Activated CD4-positive, alpha-beta T cell treated with anti-CD3 and anti-CD28 coated beads, Interleukin-2, amount 50 U/mL, for 24 hours (primary cell): ENCODE measurements at regions not wholly inside any gene's neighbourhood (a gene's known extent, or its start where the extent isn't known, plus 50 kb on each side); places are given as distances from the start of the nearest gene placed in this dataset.
"Not testable (repeated sequence)": the region's sequence is repeated elsewhere in the genome, so short reads cannot be mapped to it uniquely, and the experiment has no call there.

ENCODE experiments used
- DNase-seq, 2 donors: peaks; one replicate each; pipeline ENCODE4 v3.0.0-alpha.2; 2020; ENCODE audit warnings: low read depth in 1 of 2, low spot score in 1 of 2

DNA sequence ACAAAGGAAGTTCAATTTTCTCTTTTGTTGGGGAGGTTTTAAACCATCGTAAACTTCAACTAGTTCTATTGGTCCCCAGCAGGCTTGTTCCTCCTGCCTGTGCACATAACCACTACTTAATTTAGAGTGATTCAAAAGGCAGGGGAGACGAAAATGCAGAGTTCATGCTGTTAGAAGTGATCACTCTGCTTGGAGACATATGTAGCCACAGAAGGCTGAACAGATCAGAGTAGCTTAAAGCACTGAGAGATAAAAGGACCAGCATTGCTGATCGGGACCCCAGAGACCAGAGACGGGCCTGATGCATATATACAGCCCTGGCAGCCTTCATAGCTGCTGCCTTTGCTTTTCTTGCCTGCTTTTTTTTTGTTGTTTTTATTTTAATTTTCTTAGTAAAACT, 662.0 kb upstream of the CPEB2 start:
- DNase-seq = no peak

DNA sequence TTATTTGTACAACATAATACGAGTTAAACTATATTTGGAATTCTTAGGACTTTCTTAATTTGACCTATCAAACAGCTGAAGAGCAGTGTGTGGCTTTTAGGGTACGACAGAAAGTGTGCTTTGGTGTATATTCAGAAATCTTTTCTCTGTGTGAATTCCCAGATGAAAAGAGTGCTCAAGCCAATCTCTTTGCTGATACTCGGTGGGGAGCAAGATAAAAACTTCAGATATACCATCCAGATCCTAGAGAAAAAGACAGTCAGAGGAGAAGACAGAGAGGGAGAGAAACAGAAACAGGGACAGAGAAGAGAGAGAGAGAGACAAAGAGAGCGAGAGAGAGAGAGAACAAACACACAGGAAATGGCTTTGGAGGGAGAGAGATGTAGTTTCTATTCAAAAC, 658.3 kb upstream of the CPEB2 start:
- DNase-seq = no peak

DNA sequence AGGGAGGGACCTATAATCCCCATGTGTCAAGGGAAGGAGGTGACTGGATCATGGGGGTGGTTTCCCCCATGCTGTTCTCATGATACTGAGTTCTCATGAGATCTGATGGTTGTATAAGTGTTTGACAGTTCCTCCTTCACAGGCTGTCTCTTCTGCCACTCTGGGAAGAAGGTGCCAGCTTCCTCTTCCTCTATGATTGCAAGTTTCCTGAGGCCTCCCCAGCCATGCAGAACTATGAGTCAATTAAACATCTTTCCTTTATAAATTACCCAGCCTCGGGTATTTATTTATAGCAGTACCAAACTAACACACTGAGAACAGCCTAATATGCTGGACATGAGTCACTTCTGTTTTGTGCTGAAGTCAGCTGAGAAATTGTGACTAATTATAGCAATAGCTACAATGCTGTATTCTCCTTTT, 656.9 kb upstream of the CPEB2 start:
- DNase-seq = no peak

DNA sequence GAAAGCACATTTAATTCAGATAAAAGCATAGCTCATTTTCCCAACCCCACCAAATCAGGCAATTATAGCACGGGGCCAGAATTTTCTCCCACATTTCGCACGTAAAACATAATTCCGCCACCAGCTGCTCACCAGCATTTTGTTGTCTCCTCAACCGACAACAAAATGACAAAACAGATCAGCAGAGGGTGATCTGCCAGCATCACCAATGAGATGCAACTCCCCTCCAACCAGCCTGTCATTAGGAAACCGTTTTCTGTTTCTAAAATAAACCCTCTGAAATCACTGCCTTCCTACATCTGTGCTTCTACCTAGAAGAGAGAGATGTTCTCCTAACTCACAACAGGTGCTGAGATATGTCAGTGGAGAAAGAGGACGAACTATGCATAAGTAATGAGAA, 654.8 kb upstream of the CPEB2 start:
- DNase-seq = no peak

DNA sequence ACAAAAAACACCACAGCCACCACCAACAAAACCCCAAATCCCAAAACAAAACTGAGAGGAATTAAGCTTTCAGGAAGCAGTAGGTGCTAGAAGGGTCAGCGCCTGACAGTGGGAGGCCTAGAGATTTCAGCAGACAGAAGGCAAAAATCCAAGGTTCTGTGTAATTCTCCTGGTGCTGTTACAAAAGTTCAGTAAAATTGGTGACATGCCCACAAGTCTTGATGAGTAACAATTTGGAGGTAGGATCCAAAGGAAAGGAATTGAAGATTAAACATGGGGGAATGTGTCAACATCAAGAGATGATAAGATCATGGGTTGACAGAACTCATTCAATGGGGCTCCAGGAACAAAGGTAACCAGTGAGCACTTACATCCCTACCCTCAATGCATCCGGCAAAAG, 653.8 kb upstream of the CPEB2 start:
- no peak for DNase-seq

DNA sequence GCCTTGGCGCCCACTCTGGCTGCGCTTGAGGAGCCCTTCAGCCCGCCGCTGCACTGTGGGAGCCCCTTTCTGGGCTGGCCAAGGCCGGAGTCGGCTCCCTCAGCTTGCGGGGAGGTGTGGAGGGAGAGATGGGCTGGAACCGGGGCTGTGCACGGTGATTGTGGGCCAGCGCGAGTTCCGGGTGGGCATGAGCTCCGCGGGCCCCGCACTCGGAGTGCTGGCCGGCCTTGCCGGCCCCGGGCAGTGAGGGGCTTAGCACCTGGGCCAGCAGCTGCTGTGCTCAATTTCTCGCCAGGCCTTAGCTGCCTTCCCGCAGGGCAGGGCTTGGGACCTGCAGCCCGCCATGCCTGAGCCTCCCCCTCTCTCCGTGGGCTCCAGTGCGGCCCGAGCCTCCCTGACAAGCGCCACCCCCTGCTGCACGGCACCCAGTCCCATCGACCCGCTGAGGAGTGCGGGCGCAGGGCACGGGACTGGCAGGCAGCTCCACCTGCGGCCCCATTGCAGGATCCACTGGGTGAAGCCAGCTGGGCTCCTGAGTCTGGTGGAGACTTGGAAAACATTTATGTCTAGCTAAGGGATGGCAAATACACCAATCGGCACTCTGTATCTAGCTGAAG, 643.6 kb upstream of the CPEB2 start:
- DNase-seq = not testable (repeated sequence)

DNA sequence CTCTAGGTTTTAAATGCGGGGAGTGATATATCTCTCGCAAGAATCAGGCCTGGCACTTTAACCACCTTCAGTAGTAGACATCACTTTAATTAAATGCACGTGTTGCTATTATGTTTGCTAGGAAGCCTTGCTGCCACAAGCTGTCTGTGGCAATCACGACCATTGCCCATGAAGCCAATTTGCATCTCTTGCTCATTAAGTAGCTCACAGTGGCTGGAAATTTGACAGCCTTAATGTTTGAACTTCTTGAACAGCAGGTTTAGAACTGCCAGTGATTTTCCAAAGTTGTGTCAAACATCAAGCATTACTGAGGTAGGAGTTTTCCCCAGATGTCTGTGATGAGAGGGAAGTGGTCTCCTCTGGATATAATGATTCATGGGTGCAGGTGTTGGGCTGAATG, 642.3 kb upstream of the CPEB2 start:
- DNase-seq = no peak

DNA sequence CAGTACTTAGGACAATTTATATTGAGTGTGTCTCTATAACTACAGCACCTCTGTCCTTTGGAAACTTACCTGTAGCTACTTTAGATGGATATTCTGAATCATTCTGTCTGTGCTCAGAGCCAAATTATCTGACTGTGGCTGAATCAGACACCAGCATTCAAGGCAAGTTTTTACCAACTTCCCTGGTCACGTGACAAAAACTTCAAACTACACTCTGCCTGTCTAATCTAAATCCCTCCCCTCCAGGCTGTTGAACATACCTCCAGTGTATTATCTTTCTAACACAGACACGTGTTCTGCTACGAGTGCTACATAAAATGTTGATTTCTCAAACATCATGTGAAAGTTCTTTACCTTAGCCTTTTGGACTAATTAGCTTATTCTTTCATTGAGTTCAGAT, 641.2 kb upstream of the CPEB2 start:
- DNase-seq = no peak

DNA sequence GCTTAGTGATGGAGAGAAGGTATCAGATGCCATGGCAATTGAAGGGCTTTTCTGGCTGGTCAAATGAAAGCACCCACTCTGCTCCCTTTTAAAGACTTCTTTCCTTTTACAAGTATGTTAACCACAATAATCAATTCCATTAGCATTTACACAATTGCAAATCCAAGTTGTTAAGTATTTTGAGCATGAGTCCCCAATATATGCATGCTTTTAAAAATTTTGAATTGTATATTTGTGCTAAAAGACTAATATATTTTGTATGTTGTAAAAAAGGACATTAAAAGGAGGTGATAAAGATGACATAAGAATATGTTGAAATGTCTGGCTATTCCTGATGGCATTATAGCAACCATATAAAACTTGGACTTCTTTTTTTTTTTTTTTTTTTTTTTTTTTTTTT, 639.9 kb upstream of the CPEB2 start:
- no peak for DNase-seq

DNA sequence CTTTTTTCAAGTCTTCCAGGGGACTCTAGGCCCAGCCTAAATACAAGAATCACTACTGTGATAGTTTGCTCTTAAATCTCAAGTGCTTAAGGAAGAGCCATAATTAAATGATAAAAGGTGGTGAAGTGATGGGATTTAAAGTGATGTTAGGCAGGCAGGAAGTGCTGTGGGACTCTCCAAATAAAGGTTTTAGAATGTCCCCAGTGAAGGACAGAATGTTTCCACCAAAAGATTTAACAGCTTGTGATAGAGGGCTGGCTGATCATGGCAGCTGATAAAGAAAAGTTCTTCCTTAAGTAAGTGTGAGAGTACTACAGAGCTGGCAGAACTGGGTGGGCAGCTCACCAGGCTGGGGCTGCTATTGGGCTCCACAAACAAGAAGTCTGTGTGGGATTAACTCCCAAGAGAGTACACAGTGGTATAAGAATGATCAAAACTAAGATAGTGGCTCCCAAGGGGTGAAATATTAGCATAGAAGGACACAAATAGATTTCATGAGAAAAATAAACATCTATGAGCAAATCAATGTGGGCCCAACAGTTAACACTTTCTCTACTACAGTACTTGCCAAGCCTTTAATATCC, 637.2 kb upstream of the CPEB2 start:
- no peak for DNase-seq

DNA sequence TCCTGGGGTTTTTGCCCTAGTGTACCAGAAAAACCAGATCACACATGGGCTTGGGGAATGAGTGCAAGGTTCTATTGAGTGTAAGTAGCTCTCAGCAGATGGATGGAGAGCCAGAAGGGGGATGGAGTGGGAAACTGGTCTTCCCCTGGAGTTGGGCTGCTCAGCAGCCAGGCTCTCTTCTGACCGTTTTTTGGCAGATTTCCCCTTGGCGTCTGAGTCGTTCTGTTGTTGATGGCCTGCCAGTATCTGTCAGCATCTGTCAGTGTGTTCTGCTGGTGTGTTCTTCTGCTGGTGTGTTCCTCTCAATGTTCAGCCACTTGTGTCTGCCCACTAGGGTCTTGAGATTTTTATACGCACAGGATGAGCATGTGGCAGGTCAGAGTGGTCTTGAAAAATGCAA, 633.9 kb upstream of the CPEB2 start:
- DNase-seq = no peak

DNA sequence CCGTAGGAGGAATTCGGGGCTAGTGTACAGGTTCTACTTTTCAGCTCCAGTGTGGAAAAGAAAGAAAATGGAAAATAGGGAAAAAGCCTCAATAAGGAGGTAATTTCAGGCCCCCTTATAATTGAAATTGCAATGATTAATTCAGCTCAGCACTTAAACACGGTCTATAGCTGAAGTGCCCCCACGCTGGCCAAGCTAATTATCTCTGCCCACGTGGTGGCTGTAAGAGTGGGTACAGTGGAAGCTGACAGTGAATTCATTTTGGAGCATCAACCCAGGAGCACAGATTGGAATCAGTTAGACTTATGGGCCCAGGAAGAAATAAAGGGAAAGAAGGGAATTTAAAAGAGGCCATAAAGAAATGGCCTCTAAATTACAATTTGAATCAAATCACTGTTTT, 631.1 kb upstream of the CPEB2 start:
- no peak for DNase-seq

DNA sequence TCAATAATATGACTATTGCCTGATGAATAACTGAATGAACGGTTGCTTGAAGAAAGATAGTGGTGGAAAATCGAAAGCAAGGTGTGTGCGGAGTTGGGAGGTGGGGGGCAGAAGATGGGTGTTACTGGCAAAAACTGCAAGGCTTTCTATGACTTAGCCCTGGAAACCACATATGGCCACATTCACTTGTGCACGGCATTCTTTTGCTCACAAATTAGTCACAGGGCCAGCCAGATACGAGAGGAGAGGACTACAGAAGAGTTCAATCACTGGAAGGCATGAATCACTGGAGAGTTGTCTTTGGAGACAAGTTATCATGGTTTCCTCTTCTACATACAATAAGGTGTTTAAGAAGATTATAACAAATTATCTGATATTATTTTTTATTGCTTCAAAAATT, 626.5 kb upstream of the CPEB2 start:
- no peak for DNase-seq

DNA sequence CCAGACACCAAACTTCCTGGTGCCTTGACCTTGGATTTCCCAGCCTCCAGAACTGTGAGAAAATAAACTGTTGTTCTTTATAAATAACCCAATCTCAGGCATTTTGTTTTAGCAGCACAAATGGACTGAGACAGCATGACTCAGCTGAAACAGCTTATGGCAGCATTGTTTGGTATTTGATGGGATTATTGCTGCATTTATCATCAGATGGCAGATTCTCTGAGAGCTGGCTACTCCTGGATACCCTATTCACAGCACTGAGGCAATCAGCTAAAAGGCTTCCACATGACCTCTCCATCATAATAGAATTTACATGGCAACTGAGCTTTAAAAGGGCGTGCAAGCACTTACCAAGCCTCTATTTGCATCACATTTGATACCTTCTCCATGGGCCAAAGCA, 623.1 kb upstream of the CPEB2 start:
- no peak for DNase-seq

DNA sequence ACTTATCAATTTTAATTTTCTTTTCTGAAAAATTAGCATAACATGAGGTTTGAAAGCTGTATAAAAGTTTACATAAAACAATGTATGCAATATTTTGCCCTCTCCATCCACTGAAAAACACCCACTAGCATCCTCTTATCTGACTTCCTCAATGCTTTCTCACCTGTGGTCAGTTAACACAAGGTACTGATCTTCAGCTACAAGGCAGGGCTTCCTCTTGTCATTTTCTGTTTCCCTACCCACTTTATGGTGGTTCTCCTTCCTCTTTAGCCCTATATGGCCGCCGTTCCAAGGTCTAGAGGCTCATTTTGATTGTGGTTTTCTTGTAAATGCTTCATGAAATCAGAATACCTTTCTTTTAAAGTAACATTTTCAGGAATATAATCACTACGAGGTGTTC, 618.6 kb upstream of the CPEB2 start:
- DNase-seq = no peak

DNA sequence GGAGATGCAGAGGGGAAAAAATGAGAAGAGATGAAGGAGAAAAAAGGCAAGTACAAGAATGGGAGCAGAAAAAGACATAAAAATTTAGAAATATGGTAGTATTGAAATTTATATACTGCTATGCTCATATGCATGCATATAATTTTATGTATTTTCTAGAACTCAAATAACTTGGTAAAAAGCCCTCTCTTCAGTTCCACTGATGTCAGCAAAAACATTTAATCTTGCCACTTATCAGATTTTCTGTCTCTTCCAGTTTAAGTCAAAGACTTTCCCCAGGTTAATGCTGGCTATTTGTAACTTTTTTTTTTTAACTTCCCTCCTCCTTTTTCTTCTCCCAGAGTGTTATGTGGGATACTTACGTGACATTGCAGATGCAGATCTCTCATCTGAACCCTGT, 617.5 kb upstream of the CPEB2 start:
- DNase-seq = no peak

DNA sequence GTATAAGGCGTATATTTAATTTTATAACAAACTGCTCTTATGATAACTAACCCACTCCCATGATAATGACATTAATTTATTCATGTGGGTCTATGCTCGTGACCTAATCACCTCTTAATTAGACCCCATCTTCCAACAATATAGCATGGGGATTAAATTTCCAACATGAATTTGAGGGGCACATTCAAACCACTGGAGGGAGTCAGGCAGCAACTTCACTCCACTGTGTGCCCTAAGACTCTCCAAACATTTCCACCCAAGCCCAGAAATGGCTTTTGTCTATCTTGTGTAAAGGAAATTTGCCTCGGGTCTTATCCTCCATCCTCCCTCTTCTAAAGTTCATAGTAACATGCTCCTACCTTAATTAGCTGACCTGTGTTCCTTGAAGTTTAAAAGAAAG, 616.1 kb upstream of the CPEB2 start:
- DNase-seq = no peak

DNA sequence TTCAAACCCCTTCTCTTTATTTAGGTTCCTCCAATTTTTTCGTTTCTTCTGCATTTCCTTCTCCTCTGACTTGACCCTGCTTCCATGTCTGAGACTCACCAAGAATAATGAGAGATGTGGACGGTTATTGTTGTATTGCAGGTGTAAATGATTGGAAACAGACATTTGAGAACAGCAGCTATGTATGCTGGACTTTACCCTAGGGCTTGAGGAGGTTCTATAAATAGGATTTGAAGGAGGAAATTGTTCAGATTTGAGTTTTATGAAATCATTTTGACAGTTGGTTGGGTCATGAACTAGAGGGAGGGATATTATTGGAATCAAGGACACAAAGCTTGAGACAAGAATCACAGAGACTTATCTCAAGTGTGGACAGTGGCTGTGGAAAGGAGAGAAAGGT, 614.6 kb upstream of the CPEB2 start:
- DNase-seq = no peak

DNA sequence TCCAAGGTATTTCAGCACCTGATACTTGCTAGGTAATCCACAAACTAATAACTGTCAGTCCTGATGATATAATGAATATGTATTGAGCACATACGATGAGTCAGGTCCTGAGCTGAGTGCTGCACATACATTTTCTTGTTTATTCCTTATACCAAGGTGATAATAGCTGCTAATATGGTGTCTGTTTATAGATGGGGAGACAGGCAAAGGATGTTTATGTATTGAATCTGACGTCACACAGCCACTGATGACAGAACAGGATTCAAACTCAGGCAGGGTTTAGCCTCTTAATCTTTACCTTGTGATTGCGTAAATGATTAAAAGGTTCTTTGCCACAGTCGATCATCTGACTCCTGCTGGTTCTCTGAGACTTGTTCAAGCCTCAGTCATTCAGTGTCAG, 609.9 kb upstream of the CPEB2 start:
- DNase-seq = no peak

DNA sequence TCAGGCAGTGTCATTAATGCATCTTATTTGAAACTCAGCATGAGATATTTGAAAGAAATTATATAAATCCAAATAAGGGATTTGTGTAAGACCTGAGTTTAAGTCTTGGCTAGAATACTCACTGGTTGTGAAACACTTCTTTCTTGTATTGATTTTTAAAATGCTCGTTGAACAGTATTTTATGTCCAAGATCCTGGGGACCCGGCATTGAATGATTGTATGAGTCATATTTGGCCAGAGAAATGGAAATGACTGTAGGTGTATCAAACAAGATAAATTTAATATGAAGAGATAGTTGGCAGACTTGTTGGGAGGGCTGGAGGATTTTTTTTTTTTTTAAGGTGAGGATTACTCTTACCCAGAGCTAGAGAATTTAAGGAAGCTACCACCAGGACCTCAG, 606.1 kb upstream of the CPEB2 start:
- no peak for DNase-seq

DNA sequence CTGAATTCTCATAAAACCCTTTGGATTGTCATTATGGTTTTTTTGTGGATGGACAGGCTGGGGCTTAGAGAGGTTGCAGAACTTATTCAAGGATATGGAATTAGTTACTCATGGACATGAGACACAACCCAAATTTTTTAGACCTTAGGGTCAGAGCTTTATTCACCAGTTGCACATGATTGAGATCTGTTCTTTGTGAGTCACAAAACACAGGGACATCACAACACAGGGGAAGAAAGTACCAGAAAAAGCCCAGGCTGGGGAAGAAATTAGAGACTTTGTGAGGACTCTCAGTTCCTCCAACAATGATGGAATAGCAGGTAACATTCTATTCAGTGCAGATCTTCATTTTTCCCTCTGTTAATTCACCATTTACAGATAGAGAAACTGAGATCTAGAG, 602.4 kb upstream of the CPEB2 start:
- DNase-seq = no peak

DNA sequence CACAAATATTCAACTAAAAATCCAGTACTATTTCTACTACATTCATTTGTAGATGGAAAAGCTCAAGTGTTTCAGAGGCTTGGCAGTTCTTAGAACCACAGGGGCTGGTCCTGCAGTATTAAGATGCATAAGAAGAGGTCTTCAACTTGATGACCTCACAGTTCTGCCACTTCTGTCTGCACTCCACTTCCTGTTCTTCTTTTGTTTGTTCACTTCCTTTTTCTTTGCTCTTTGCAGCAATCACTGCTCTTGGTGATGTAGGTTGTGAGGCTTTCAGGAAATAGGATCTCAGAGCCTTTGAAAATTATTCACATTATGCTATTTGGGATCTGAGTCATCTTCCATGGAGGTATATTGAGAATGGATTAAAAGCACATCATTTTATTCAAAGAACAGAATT, 602.0 kb upstream of the CPEB2 start:
- no peak for DNase-seq

DNA sequence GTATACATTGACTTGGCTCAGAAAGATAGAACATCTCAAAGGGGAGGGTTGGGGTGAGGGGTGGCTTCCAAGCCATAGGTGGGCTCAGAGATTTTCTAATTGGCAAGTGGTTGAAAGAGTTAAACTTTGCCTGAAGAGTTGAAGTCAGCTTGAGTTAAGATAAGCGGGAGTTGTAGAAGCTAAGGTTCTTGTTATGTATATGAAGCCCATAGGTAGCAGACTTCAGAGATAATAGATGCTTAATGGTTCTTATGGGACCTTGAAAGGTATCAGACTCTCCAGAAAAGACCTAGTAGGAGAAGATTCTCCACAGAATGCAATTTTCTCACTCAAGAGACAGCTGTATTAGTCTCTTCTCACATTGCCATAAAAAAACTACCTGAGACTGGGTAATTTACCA, 599.1 kb upstream of the CPEB2 start:
- DNase-seq = no peak

DNA sequence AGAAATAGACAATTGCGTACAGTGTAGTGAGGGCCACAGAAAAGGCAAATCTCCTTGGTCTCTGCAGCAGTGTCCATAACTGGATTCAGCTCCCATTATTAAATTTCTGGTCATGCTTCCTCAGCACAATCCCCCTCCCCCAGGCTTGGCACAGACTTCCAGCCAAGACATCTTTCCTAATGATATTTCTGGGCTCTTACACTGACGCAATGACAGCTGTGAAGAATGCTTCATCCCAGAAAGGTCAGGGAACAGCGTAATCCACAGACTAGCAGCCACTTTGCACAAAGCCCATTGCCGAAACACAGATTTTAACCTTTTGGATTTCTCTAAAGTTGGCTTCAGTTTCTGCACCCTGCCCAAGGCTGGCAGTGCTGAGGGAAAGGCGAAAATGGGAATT, 597.6 kb upstream of the CPEB2 start:
- DNase-seq = no peak
